Skeletal muscle satellite cell (primary cell): ENCODE measurements at regions not wholly inside any gene's neighbourhood (a gene's known extent, or its start where the extent isn't known, plus 50 kb on each side); places are given as distances from the start of the nearest gene placed in this dataset.

ENCODE experiments used
- H3K27me3 ChIP-seq: 2 replicates; pipeline ENCODE4 v1.7.0; 2013; ENCODE audit warnings: low read length; ENCODE audit not compliant: control insufficient read depth, insufficient read depth
- H3K36me3 ChIP-seq: 2 replicates; pipeline ENCODE4 v1.7.0; 2013; ENCODE audit warnings: mild to moderate bottlenecking, control low read depth, low read length; ENCODE audit not compliant: insufficient read depth
- H3K4me1 ChIP-seq: 2 replicates; pipeline ENCODE4 v1.7.0; 2013; ENCODE audit warnings: low read length; ENCODE audit not compliant: control insufficient read depth, insufficient read depth
- H3K4me2 ChIP-seq: 2 replicates; pipeline ENCODE4 v1.7.0; 2013; ENCODE audit warnings: mild to moderate bottlenecking, low read length
- H3K4me3 ChIP-seq: 2 replicates; pipeline ENCODE4 v1.7.0; 2013; ENCODE audit warnings: low read length
- H3K9ac ChIP-seq: 2 replicates; pipeline ENCODE4 v1.7.0; 2013; ENCODE audit warnings: mild to moderate bottlenecking, low read depth, low read length, moderate library complexity
- H3K9me3 ChIP-seq: replicated peaks from 2 replicates; pipeline ENCODE4 v1.7.0; 2013; ENCODE audit warnings: mild to moderate bottlenecking, control low read depth, low read length

DNA sequence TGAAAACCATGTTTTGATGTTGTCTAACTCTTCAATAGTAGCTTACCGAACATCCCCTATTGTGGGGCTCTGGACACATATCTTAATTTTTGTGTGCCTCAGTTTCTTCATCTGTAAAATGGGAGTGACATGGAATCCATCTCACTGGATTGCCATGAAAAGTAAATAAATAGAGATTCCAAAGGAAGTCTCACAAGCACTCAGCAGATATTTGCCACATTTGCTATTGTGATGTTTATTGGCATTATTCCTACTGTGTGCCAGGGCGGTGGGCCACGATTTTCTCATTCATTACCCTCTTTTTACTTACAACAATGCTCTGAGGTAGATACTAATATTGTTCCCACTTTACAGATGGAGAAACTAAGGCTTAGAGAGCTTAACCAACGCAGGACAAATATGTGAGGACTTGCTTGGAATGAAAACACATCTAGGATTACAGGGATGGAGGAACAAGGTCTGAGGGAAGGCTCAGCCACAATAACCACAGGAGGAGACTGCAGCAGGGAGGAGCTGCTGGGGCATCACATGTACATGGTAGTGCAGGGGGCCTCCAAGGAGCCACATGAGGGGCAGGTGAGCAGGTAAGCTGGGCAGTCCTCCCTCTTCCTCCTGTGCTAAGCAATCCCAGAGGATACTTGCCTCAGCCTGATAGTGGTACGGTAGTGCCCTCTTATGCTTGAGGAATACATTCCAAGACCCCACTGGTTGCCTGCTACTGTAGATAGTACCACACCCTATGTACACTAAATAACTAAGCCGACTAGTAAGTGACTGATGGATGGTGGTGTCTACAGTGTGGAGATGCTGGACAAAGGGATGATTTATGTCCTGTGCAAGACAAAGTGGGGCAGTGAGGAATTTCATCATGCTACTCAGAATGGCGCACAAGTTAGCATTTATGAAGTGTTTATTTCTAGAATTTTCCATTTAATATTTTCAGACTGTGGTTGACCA is 176.9 kb downstream of the FOXA2 start:
- peaks cover 24% of the 10 kb centered on the region for H3K4me1 ChIP-seq
- H3K27me3 ChIP-seq: no peaks in the 10 kb centered on the region
- H3K4me2 ChIP-seq: no peak overlapping the region
- no peak overlapping the region for H3K4me3 ChIP-seq
- no peak overlapping the region for H3K9ac ChIP-seq
- H3K36me3 ChIP-seq: no peaks in the 10 kb centered on the region
- no peaks in the 10 kb centered on the region for H3K9me3 ChIP-seq

DNA sequence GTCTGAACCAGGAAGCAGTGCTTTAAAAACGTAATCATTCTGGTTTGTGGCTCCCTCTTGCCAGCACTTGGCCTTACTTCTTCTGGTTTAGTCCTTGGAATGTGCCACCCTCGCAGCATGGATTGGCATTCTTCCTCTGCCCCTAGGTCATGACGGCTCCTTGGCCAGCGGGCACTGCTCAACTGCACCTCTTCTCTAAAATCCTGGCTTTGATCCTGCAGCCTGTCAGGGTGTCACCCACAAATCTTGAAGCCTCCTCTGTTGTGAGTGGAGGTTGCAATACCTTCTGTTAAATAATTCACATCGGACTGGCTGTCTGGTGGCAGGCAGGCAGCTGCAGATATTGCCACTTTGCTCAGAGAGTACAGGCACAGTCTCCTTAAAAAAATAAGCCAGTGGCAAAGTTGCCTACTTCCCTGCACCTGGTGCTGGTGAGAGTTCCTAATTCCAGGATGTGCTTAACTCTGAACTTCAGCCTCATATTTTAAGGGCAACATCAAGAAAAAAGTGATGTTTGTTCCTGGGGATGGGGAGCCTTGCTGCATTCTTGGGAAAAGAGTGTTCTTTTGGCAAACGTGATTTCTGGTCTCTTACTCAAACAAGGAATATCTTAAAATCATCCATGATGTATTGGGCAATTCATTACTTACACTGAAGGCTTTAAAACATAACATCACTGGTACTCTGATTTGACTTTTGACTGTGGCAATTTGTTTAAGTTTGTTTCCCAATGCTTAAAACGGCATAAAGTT is 179.8 kb downstream of the FOXA2 start:
- Histone ChIP-seq H3K27me3 (no peaks in the 10 kb centered on the region), H3K4me3 (peak overlapping the region; percentile 36), H3K4me2 (peak overlapping the region; percentile 79), H3K9me3 (no peaks in the 10 kb centered on the region), H3K4me1 (peaks cover 13% of the 10 kb centered on the region), H3K9ac (no peak overlapping the region), H3K36me3 (no peaks in the 10 kb centered on the region)

DNA sequence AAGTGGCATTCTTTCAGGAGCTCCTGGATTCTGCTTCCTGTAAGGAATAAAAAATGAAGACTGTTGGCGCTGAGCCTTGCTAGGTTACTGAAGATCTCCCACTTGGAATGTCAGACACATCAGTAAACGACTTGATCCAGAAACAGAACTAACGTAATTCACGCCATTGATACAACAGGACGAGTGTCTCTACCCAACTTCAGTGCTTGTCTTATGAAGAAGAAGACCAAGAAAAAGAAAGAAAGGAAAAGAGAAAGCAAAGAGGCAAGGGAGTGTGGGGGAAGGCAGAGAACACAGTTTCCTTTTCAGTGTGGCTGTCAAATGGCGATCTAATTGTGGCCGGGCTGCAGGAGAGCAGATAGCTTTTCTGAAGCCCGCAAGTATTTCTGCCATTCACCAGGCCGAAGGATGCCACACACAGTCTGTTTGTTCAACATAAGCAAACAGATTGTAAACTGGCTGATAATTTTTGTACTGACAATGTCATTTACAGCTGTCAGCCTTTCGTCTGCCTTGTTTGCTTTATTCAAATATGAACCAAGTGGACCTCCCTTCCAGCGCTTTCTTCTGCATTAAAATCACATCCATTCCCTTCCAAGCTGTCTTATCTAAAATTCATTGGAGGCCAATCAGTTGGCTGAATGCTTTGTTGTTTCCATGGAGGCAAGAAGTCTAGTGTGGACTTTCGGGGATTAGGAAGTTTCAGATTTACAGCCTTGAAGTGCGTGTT is 180.6 kb downstream of the FOXA2 start:
- H3K36me3 ChIP-seq: no peaks in the 10 kb centered on the region
- H3K9me3 ChIP-seq: no peaks in the 10 kb centered on the region
- no peak overlapping the region for H3K9ac ChIP-seq
- peak overlapping the region; percentile 57 for H3K4me3 ChIP-seq
- H3K27me3 ChIP-seq: no peaks in the 10 kb centered on the region
- peak overlapping the region; percentile 79 for H3K4me2 ChIP-seq
- peaks cover 13% of the 10 kb centered on the region for H3K4me1 ChIP-seq

DNA sequence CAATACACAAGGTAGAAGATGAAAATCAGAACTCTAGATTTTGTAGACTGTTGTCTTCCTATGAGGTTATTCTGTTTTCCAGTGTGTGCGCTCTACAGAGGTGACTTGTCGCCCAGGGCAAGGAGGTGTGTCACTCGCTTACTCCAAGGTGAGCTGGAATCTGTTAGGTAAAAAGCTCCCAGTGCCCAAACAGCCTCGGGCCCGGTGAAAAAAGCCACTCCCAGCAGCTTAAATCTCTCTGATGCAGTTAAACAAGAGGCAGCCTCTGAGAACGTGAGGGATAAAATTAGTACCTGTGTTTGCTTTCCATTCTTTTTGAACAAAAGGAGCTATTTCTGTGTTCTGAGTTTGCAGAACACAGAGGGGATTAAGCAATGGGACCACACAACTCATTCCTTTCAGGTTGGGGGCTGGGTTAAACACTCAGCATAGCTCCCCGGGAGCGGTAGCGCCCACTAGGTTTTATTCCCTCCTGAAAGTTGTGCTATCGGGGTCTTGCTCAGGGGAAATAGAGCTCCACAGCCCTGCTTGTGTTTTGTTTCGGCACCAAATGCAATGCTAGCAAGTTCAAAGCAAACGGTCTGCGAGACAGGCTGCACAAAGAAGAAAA is 181.2 kb downstream of the FOXA2 start:
- H3K36me3 ChIP-seq: no peaks in the 10 kb centered on the region
- H3K4me3 ChIP-seq: peak overlapping the region; percentile 57
- peaks cover 13% of the 10 kb centered on the region for H3K4me1 ChIP-seq
- H3K27me3 ChIP-seq: peaks cover 4% of the 10 kb centered on the region
- H3K9me3 ChIP-seq: no peaks in the 10 kb centered on the region
- peak overlapping the region; percentile 79 for H3K4me2 ChIP-seq
- H3K9ac ChIP-seq: no peak overlapping the region

DNA sequence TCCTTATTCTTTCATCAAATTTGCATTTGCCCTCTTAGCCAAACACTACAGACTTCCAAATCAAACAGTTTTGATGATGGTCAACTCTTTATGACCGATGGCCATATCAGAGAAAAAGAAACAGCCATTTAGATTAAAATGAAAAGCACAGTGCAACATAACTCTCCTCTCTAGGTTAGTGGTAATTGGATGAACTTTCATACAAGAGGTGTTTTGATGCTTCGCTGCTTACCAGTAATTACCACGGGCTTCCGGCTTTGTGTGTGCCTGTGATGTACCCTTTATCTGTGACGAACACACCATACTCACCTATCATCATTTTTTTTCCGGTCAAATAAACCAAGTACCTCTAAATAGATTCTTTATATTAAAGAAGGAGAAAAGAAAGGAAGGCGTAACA is 181.8 kb downstream of the FOXA2 start:
- no peak overlapping the region for H3K4me2 ChIP-seq
- no peaks in the 10 kb centered on the region for H3K36me3 ChIP-seq
- H3K4me3 ChIP-seq: no peak overlapping the region
- no peaks in the 10 kb centered on the region for H3K9me3 ChIP-seq
- H3K9ac ChIP-seq: no peak overlapping the region
- H3K4me1 ChIP-seq: peaks cover 13% of the 10 kb centered on the region
- H3K27me3 ChIP-seq: peaks cover 9% of the 10 kb centered on the region

DNA sequence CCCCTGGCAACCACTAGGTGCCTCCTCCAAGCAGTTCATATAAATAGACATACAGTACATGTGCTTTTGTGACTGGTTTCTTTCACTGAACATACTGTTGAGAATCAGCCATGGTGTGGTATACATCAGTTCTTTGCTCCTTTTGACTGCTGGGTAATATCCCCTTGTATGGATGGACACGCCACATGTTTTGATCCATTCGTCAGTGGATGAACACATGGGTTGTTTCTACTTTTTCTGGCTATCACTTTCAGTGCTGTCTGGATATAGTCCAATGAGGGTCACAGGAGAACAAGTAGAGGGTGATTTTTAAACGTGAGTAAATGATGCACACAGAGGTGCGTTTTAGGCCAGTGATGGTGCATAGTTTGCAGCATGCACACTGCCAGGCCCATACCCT is 183.9 kb downstream of the FOXA2 start:
- H3K27me3 ChIP-seq: peaks cover 11% of the 10 kb centered on the region
- H3K9ac ChIP-seq: no peak overlapping the region
- H3K4me3 ChIP-seq: no peak overlapping the region
- no peaks in the 10 kb centered on the region for H3K36me3 ChIP-seq
- no peaks in the 10 kb centered on the region for H3K9me3 ChIP-seq
- H3K4me2 ChIP-seq: no peak overlapping the region
- H3K4me1 ChIP-seq: peaks cover 13% of the 10 kb centered on the region

DNA sequence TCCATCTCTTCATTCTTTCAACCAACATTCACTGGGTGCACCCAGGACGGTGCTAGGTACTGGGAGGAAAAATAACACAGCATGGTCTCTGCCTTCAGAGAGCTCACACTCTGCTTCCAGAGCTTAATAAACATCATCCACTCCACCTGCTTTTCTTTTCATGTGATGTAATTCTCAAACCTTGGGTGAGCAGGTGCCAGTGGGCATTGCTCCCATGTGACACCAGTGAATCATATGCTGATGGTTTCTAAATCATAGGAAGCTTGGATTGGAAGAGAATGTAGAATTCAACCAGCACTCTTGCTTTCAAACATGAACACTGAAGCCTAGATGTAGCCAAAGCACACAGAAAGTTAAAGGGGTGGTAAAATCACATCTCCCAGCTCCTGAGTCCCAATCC is 189.8 kb downstream of the FOXA2 start:
- H3K4me1 ChIP-seq: peaks cover 6% of the 10 kb centered on the region
- no peak overlapping the region for H3K4me3 ChIP-seq
- H3K27me3 ChIP-seq: peaks cover 26% of the 10 kb centered on the region
- H3K9me3 ChIP-seq: no peaks in the 10 kb centered on the region
- H3K4me2 ChIP-seq: no peak overlapping the region
- H3K36me3 ChIP-seq: no peaks in the 10 kb centered on the region
- no peak overlapping the region for H3K9ac ChIP-seq

DNA sequence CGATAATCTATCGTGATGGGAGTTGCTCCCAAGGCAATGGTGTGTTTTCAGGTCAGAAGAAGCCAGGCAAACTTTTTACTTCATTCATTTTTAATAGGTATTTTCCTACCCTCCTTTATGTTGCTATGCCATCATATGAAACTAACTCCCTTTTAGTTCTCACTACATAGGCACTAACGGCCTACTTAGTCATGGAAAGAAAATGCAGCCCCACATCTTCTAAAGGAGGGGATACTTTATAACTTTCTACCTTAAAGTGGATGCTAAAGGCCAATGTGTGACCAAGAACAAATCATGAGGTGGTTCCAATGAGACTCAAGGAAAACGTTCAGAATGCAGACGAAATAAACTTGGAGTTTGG is 193.8 kb downstream of the FOXA2 start:
- peaks cover 6% of the 10 kb centered on the region for H3K4me1 ChIP-seq
- no peaks in the 10 kb centered on the region for H3K9me3 ChIP-seq
- no peak overlapping the region for H3K4me3 ChIP-seq
- no peaks in the 10 kb centered on the region for H3K36me3 ChIP-seq
- no peak overlapping the region for H3K4me2 ChIP-seq
- H3K9ac ChIP-seq: no peak overlapping the region
- peaks cover 14% of the 10 kb centered on the region for H3K27me3 ChIP-seq

DNA sequence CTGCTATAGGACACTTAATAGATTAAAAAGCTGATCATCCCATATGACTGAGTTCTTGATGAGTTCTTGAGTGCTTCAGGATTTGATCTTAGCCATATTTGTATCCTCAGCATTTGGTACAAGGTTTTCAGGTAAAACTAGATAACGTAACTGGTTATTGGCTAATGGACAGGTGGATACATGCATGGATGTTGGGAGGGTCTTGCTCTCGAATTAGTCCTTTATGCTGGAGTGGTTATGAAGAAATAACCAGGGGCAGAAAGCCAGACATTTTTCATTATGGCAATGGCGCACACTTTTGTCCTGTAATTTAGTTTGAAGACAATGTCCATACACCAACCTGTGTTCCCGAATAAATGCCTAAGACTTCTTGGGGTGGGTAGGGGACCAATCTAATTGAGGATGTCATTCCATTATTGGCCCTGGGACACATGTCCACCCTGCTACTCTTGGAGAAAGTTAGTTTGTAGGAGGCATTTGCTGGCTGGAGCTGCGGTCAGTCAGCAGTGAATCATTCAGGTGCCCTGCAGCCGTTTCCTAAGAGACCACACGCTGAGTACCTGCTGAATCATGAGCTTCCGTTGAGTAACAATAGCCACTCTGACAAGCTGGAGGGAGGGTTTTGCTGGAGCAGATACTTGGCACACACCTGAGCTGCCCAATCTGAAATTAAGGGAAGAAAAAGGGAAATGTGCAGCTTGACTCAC is 194.4 kb downstream of the FOXA2 start:
- Histone ChIP-seq H3K9me3 (no peaks in the 10 kb centered on the region), H3K4me3 (no peak overlapping the region), H3K36me3 (no peaks in the 10 kb centered on the region), H3K4me2 (no peak overlapping the region), H3K9ac (no peak overlapping the region), H3K27me3 (peaks cover 14% of the 10 kb centered on the region), H3K4me1 (peaks cover 6% of the 10 kb centered on the region)

DNA sequence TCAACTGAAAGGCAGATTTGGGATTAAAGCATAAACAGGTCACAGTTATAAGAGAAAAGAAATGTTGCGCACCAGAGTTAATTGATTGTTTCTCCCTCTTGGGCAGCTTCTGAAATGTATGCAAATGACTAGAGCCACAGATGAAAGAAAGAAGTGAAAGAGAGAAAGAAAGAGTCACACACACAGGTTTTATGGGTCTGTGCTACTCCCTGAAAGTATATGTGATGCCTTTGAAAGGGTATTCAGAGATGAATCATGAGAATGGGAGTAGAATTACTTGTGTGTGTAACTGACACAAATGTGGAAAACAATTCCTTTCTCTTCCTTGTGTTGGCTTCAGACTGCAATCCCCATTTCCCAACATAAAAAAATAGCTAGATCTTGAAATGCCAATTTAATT is 196.9 kb downstream of the FOXA2 start:
- Histone ChIP-seq H3K27me3 (no peaks in the 10 kb centered on the region), H3K36me3 (no peaks in the 10 kb centered on the region), H3K4me1 (peaks cover 18% of the 10 kb centered on the region), H3K4me2 (no peak overlapping the region), H3K9ac (no peak overlapping the region), H3K4me3 (no peak overlapping the region), H3K9me3 (no peaks in the 10 kb centered on the region)

DNA sequence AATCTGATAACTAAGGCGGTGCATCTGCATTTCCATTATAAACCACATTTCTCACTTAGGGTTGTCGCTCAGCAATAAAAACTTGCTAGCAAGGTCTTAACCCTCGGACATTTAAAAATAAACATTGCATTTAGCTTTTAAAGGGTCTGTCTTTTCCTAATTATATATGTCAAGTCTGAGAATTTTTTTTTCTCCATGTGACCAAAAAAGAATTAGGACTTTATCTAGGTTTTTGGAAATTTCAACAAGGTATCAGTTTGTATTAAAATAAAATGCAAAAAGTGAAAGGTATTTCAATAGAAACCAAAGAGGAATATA is 198.1 kb downstream of the FOXA2 start:
- H3K27me3 ChIP-seq: no peaks in the 10 kb centered on the region
- no peak overlapping the region for H3K4me2 ChIP-seq
- H3K9me3 ChIP-seq: no peaks in the 10 kb centered on the region
- H3K4me3 ChIP-seq: no peak overlapping the region
- no peaks in the 10 kb centered on the region for H3K36me3 ChIP-seq
- no peak overlapping the region for H3K9ac ChIP-seq
- H3K4me1 ChIP-seq: peaks cover 22% of the 10 kb centered on the region
